Gastrocnemius medialis (tissue), 4 donors: ENCODE measurements at regions not wholly inside any gene's neighbourhood (a gene's known extent, or its start where the extent isn't known, plus 50 kb on each side); places are given as distances from the start of the nearest gene placed in this dataset.

Experiments used
- POLR2A ChIP-seq, 2 donors: fragments of 450-650 bp; IDR thresholded peaks; one replicate each; pipeline ENCODE4 v1.6.1; 2017; ENCODE audit warnings: antibody characterized with exemption in 2 of 2, mild to moderate bottlenecking in 2 of 2, moderate library complexity in 2 of 2
- TF ChIP-seq, protein P1 (sequence below), 5 experiments: fragments of 450-650 bp in 3 of 5; fragments of 200-600 bp in 2 of 5; sonication (generic) in 2 of 5; IDR thresholded peaks in 4 of 5; conservative IDR thresholded peaks in 1 of 5; 1 replicate in 4 of 5; 2 replicates in 1 of 5; pipeline ENCODE4 v1.5.1; 2016 to 2019; ENCODE audit warnings: antibody characterized with exemption in 5 of 5, mild to moderate bottlenecking in 3 of 5, moderate library complexity in 3 of 5

DNA sequence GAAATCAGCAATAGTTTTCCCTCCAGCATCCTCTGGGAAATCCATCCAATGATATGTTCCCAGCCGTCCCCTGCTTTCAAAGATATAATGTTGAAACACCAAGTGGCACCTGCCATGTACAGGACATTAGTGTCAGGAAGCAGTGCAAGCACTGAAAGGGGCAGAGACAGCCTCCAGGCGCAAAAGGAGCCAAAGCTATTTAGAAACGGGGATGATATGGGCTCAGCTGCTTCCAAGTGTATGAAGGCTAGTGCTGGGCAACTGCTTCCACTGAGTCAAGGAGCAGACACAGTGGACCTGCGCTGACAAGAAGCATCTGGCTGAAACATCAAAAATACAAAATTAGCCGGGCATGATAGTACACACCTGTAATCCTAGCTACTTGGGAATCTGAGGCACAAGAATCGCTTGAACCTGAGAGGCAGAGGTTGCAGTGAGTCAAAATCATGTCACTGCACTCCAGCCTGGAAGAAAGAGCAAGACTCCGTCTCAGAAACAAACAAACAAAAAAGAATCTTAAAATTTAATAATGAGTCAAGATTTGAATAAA, 119.7 kb downstream of the AQP9 start:
- TF ChIP-seq, protein P1, sequence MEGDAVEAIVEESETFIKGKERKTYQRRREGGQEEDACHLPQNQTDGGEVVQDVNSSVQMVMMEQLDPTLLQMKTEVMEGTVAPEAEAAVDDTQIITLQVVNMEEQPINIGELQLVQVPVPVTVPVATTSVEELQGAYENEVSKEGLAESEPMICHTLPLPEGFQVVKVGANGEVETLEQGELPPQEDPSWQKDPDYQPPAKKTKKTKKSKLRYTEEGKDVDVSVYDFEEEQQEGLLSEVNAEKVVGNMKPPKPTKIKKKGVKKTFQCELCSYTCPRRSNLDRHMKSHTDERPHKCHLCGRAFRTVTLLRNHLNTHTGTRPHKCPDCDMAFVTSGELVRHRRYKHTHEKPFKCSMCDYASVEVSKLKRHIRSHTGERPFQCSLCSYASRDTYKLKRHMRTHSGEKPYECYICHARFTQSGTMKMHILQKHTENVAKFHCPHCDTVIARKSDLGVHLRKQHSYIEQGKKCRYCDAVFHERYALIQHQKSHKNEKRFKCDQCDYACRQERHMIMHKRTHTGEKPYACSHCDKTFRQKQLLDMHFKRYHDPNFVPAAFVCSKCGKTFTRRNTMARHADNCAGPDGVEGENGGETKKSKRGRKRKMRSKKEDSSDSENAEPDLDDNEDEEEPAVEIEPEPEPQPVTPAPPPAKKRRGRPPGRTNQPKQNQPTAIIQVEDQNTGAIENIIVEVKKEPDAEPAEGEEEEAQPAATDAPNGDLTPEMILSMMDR (IDR thresholded peaks at IDR 0.05 in 4 of 5, conservative IDR thresholded peaks at IDR 0.05 in 1 of 5): no peak
- peak; percentile 42 to 48 for TF ChIP-seq POLR2A (IDR thresholded peaks at IDR 0.05)
